Neural cell (in vitro differentiated cells): ENCODE measurements at regions not wholly inside any gene's neighbourhood (a gene's known extent, or its start where the extent isn't known, plus 50 kb on each side); places are given as distances from the start of the nearest gene placed in this dataset.

ENCODE experiments used
- H2AFZ ChIP-seq: fragments of 200-600, 300-800 bp; sonication (generic), shearing (Covaris generic); 2 replicates; pipeline ENCODE4 v1.6.0; 2014; ENCODE audit warnings: low read depth, mild to moderate bottlenecking, antibody characterized with exemption, low read length, moderate library complexity
- H3F3A ChIP-seq: fragments of 200-600 bp; shearing (Covaris generic); 2 replicates; pipeline ENCODE4 v1.6.1; 2016; ENCODE audit warnings: mild to moderate bottlenecking, moderate library complexity, mixed read lengths, antibody characterized with exemption, low read length; ENCODE audit not compliant: insufficient read depth, poor library complexity, severe bottlenecking
- H3K27ac ChIP-seq: fragments of 200-600, 300-800 bp; sonication (generic), shearing (Covaris generic); 2 replicates; pipeline ENCODE4 v1.5.1; 2014; ENCODE audit warnings: mild to moderate bottlenecking, low read length, moderate library complexity
- H3K27me3 ChIP-seq: fragments of 300-800, 200-600 bp; sonication (generic), shearing (Covaris generic); 2 replicates; pipeline ENCODE4 v1.6.0; 2014; ENCODE audit warnings: mild to moderate bottlenecking, low read depth, low read length, moderate library complexity; ENCODE audit not compliant: insufficient read depth
- H3K36me3 ChIP-seq: fragments of 300-800, 200-600 bp; sonication (generic), shearing (Covaris generic); 2 replicates; pipeline ENCODE4 v1.5.1; 2014; ENCODE audit warnings: mild to moderate bottlenecking, antibody characterized with exemption, low read length, moderate library complexity; ENCODE audit not compliant: insufficient read depth
- H3K4me2 ChIP-seq: fragments of 300-800, 200-600 bp; sonication (generic), shearing (Covaris generic); 2 replicates; pipeline ENCODE4 v1.6.0; 2014; ENCODE audit warnings: mild to moderate bottlenecking, low read length
- H3K4me3 ChIP-seq: fragments of 300-800, 200-600 bp; sonication (generic), shearing (Covaris generic); 2 replicates; pipeline ENCODE4 v1.5.1; 2014; ENCODE audit warnings: mild to moderate bottlenecking, low read length, moderate library complexity
- H3K79me2 ChIP-seq: fragments of 200-600 bp; shearing (Covaris generic); replicated peaks from 2 replicates; pipeline ENCODE4 v1.6.0; 2014; ENCODE audit warnings: mild to moderate bottlenecking, low read length, moderate library complexity; ENCODE audit not compliant: insufficient read depth
- H3K9ac ChIP-seq: fragments of 300-800, 200-600 bp; sonication (generic), shearing (Covaris generic); 2 replicates; pipeline ENCODE4 v1.6.1; 2016; ENCODE audit warnings: mild to moderate bottlenecking, low read length, mixed read lengths
- H3K9me2 ChIP-seq: fragments of 200-600 bp; shearing (Covaris generic); 2 replicates; pipeline ENCODE4 v1.6.1; 2016; ENCODE audit warnings: mild to moderate bottlenecking, low read length, mixed read lengths; ENCODE audit not compliant: insufficient read depth
- H3K9me3 ChIP-seq: fragments of 200-600, 300-800 bp; sonication (generic), shearing (Covaris generic); 2 replicates; pipeline ENCODE4 v1.6.1; 2016; ENCODE audit warnings: mild to moderate bottlenecking, mixed run types, low read length, moderate library complexity, mixed read lengths
- H4K20me1 ChIP-seq: fragments of 200-600 bp; shearing (Covaris generic); 2 replicates; pipeline ENCODE4 v1.6.1; 2016; ENCODE audit warnings: mild to moderate bottlenecking, mixed run types; ENCODE audit not compliant: insufficient read depth
- EP300 ChIP-seq: fragments of 450-650 bp; conservative IDR thresholded peaks from 2 replicates; pipeline ENCODE4 v1.6.1; 2014; ENCODE audit warnings: antibody characterized with exemption, mild to moderate bottlenecking, moderate library complexity; ENCODE audit not compliant: poor library complexity, severe bottlenecking
- EZH2 ChIP-seq: fragments of 200-600, 300-800 bp; shearing (Covaris generic), sonication (generic); IDR thresholded peaks from 2 replicates; pipeline ENCODE4 v1.6.1; 2014; ENCODE audit warnings: antibody characterized with exemption, low read length, borderline replicate concordance, mild to moderate bottlenecking; ENCODE audit not compliant: insufficient read depth, poor library complexity, severe bottlenecking
- MXI1 ChIP-seq: fragments of 450-650 bp; conservative IDR thresholded peaks from 2 replicates; pipeline ENCODE4 v1.6.1; 2014; ENCODE audit warnings: antibody characterized with exemption, mild to moderate bottlenecking; ENCODE audit not compliant: poor library complexity, severe bottlenecking
- POLR2AphosphoS5 ChIP-seq: IDR thresholded peaks from 2 replicates; pipeline ENCODE4 v1.6.1; 2012
- RAD21 ChIP-seq: fragments of 450-650 bp; conservative IDR thresholded peaks from 2 replicates; pipeline ENCODE4 v1.6.1; 2014; ENCODE audit warnings: antibody characterized with exemption, mild to moderate bottlenecking, moderate library complexity
- SMC3 ChIP-seq: fragments of 450-650 bp; conservative IDR thresholded peaks from 2 replicates; pipeline ENCODE4 v1.6.1; 2014; ENCODE audit warnings: antibody characterized with exemption, mild to moderate bottlenecking, moderate library complexity; ENCODE audit not compliant: poor library complexity
- TAF1 ChIP-seq: IDR thresholded peaks from 2 replicates; pipeline ENCODE4 v1.6.1; 2012; ENCODE audit warnings: low read depth
- TF ChIP-seq, protein P1 (sequence below): fragments of 450-650 bp; IDR thresholded peaks from 2 replicates; pipeline ENCODE4 v1.5.1; 2014; ENCODE audit warnings: antibody characterized with exemption, mild to moderate bottlenecking, moderate library complexity; ENCODE audit not compliant: poor library complexity, severe bottlenecking
- TF ChIP-seq, protein P2 (sequence below): IDR thresholded peaks from 2 replicates; pipeline ENCODE4 v1.6.1; 2012; ENCODE audit warnings: borderline replicate concordance

DNA sequence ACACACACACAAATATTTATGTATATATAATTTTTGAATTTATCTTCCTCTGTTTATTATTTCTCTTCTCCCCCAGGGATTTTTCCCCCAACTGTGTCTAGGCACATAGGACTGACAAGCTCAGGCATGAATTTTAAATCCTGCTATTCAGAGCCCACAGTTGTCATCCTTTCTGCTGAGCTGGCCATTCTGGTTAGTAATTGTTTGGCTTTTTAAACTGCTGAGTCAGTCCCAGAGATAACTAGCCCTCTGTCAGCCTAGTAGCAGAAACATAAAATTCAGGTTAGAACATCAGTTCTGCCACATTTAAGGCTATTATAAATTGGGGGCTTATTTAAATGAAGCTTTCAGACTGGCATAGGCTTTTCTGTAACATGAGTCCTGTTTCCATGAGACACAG, 151.7 kb upstream of the MAOA start:
- Histone ChIP-seq H3F3A (no peaks in the 10 kb centered on the region), H3K27ac (no peak overlapping the region), H3K9me3 (no peaks in the 10 kb centered on the region), H3K79me2 (no peaks in the 10 kb centered on the region), H3K9ac (no peak overlapping the region), H3K4me2 (no peak overlapping the region), H3K4me3 (no peak overlapping the region), H4K20me1 (no peaks in the 10 kb centered on the region), H2AFZ (no peak overlapping the region), H3K27me3 (no peaks in the 10 kb centered on the region), H3K36me3 (no peaks in the 10 kb centered on the region), H3K9me2 (no peaks in the 10 kb centered on the region)
- TF ChIP-seq, protein P1, sequence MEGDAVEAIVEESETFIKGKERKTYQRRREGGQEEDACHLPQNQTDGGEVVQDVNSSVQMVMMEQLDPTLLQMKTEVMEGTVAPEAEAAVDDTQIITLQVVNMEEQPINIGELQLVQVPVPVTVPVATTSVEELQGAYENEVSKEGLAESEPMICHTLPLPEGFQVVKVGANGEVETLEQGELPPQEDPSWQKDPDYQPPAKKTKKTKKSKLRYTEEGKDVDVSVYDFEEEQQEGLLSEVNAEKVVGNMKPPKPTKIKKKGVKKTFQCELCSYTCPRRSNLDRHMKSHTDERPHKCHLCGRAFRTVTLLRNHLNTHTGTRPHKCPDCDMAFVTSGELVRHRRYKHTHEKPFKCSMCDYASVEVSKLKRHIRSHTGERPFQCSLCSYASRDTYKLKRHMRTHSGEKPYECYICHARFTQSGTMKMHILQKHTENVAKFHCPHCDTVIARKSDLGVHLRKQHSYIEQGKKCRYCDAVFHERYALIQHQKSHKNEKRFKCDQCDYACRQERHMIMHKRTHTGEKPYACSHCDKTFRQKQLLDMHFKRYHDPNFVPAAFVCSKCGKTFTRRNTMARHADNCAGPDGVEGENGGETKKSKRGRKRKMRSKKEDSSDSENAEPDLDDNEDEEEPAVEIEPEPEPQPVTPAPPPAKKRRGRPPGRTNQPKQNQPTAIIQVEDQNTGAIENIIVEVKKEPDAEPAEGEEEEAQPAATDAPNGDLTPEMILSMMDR, result no peak
- TF ChIP-seq, protein P2, sequence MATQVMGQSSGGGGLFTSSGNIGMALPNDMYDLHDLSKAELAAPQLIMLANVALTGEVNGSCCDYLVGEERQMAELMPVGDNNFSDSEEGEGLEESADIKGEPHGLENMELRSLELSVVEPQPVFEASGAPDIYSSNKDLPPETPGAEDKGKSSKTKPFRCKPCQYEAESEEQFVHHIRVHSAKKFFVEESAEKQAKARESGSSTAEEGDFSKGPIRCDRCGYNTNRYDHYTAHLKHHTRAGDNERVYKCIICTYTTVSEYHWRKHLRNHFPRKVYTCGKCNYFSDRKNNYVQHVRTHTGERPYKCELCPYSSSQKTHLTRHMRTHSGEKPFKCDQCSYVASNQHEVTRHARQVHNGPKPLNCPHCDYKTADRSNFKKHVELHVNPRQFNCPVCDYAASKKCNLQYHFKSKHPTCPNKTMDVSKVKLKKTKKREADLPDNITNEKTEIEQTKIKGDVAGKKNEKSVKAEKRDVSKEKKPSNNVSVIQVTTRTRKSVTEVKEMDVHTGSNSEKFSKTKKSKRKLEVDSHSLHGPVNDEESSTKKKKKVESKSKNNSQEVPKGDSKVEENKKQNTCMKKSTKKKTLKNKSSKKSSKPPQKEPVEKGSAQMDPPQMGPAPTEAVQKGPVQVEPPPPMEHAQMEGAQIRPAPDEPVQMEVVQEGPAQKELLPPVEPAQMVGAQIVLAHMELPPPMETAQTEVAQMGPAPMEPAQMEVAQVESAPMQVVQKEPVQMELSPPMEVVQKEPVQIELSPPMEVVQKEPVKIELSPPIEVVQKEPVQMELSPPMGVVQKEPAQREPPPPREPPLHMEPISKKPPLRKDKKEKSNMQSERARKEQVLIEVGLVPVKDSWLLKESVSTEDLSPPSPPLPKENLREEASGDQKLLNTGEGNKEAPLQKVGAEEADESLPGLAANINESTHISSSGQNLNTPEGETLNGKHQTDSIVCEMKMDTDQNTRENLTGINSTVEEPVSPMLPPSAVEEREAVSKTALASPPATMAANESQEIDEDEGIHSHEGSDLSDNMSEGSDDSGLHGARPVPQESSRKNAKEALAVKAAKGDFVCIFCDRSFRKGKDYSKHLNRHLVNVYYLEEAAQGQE, result no peak
- no peak for TF ChIP-seq POLR2AphosphoS5
- TF ChIP-seq TAF1, result no peak
- TF ChIP-seq SMC3, result no peak
- no peak for TF ChIP-seq RAD21
- no peak for TF ChIP-seq EP300
- TF ChIP-seq EZH2, result no peak
- no peak for TF ChIP-seq MXI1

DNA sequence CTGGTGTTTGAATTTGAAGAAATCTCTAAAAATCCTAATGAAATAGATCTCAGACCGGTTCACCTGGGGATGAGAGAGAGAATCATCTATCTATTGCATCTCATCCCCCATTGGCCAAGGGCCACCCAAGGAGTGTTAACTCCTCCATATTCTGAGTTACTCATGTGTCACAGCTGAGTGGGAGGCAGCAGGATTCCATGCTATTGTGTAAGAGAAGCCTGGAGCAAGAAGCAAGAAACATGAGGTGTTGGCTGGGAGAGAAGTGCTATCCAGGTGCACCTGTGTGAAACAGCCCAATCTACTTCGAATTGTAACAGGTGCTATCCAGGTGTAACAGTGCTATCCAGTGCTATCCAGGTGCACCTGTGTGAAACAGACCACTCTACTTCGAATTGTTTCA, 150.3 kb upstream of the MAOA start:
- no peak overlapping the region for H3K4me3 ChIP-seq
- H3F3A ChIP-seq, result no peaks in the 10 kb centered on the region
- no peak overlapping the region for H3K4me2 ChIP-seq
- no peaks in the 10 kb centered on the region for H3K36me3 ChIP-seq
- H3K9me2 ChIP-seq, result no peaks in the 10 kb centered on the region
- H4K20me1 ChIP-seq, result no peaks in the 10 kb centered on the region
- no peak overlapping the region for H2AFZ ChIP-seq
- no peak for TF ChIP-seq RAD21
- TF ChIP-seq, protein P2, result no peak
- TF ChIP-seq POLR2AphosphoS5, result no peak
- TF ChIP-seq, protein P1, result no peak
- TF ChIP-seq TAF1, result no peak
- TF ChIP-seq EP300, result no peak
- TF ChIP-seq MXI1, result no peak
- TF ChIP-seq EZH2, result no peak
- TF ChIP-seq SMC3, result no peak
- H3K27me3 ChIP-seq, result no peaks in the 10 kb centered on the region
- H3K79me2 ChIP-seq, result no peaks in the 10 kb centered on the region
- H3K9ac ChIP-seq, result no peak overlapping the region
- no peaks in the 10 kb centered on the region for H3K9me3 ChIP-seq
- H3K27ac ChIP-seq, result no peak overlapping the region
